ENCODE measurements at regions not wholly inside any gene's neighbourhood (a gene's known extent, or its start where the extent isn't known, plus 50 kb on each side); places are given as distances from the start of the nearest gene placed in this dataset.
"Not testable (repeated sequence)": the region's sequence is repeated elsewhere in the genome, so short reads cannot be mapped to it uniquely, and the experiment has no call there.

DNA sequence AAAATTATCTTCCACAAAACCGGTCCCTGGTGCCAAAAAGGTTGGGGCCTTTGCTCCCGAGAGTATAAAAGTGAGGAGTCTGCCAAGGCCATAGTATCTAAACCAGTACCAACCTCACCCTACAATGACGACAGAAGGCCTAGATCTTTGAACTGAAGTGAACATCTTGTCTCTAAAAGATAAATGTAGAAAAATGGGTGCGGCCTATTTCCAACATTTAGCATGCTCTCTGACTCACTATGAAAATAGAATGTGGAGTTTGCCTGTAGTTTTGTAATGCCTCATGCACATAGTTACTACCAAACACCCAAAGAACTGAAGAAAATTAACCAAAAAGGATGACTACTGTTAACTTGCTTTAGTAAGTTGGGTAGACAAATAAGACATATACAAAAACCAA, 218.4 kb downstream of the SLITRK2 start:
- Mint-ChIP-seq H3K4me3 (ENCODE audit: unreplicated experiment) (no peak overlapping the region), H3K36me3 (ENCODE audit: unreplicated experiment) (no peaks in the 10 kb centered on the region)

DNA sequence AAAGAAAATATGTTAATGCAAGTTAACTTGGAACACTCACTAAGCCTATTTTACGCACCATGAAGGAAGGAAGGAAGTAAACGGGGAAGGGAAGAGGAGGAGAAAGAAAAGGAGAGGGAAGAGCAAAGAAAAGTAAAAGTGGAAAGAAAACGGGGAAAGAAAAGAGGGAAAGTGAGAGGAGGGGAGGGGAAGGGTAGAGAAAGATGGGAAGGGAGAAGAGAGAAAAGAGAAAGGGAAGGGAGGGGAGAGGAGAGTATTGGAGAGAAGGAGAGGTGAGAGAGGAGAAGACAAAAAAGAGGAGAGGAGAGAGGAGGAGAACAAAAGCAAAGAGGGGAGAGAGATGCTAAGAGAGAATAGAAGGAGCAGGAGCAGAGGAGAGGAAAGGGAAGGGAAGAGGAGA, 224.1 kb downstream of the SLITRK2 start:
- no peaks in the 10 kb centered on the region for H3K36me3 Mint-ChIP-seq (ENCODE audit: unreplicated experiment)
- H3K4me3 Mint-ChIP-seq (ENCODE audit: unreplicated experiment): no peak overlapping the region
- H3K9me3 Mint-ChIP-seq (ENCODE audit: unreplicated experiment): peaks cover 1% of the 10 kb centered on the region
- TF ChIP-seq, protein P1, sequence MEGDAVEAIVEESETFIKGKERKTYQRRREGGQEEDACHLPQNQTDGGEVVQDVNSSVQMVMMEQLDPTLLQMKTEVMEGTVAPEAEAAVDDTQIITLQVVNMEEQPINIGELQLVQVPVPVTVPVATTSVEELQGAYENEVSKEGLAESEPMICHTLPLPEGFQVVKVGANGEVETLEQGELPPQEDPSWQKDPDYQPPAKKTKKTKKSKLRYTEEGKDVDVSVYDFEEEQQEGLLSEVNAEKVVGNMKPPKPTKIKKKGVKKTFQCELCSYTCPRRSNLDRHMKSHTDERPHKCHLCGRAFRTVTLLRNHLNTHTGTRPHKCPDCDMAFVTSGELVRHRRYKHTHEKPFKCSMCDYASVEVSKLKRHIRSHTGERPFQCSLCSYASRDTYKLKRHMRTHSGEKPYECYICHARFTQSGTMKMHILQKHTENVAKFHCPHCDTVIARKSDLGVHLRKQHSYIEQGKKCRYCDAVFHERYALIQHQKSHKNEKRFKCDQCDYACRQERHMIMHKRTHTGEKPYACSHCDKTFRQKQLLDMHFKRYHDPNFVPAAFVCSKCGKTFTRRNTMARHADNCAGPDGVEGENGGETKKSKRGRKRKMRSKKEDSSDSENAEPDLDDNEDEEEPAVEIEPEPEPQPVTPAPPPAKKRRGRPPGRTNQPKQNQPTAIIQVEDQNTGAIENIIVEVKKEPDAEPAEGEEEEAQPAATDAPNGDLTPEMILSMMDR (IDR thresholded peaks at IDR 0.05; ENCODE audit: partially characterized antibody, unreplicated experiment): no peak
- no peaks in the 10 kb centered on the region for H3K4me1 Mint-ChIP-seq (ENCODE audit: low read depth, unreplicated experiment)
- no peaks in the 10 kb centered on the region for H3K27me3 Mint-ChIP-seq (ENCODE audit: unreplicated experiment)
- H3K27ac Mint-ChIP-seq (ENCODE audit: unreplicated experiment): no peak overlapping the region
- DNase-seq: no peak

More for the DNA sequence above, 218.4 kb downstream of the SLITRK2 start:
- Mint-ChIP-seq H3K9me3 (ENCODE audit: unreplicated experiment) (peaks cover 1% of the 10 kb centered on the region), H3K4me1 (ENCODE audit: low read depth, unreplicated experiment) (no peaks in the 10 kb centered on the region), H3K27ac (ENCODE audit: unreplicated experiment) (no peak overlapping the region), H3K27me3 (ENCODE audit: unreplicated experiment) (no peaks in the 10 kb centered on the region)
- TF ChIP-seq, protein P1 (IDR thresholded peaks at IDR 0.05; ENCODE audit: partially characterized antibody, unreplicated experiment): no peak
- no peak for DNase-seq

DNA sequence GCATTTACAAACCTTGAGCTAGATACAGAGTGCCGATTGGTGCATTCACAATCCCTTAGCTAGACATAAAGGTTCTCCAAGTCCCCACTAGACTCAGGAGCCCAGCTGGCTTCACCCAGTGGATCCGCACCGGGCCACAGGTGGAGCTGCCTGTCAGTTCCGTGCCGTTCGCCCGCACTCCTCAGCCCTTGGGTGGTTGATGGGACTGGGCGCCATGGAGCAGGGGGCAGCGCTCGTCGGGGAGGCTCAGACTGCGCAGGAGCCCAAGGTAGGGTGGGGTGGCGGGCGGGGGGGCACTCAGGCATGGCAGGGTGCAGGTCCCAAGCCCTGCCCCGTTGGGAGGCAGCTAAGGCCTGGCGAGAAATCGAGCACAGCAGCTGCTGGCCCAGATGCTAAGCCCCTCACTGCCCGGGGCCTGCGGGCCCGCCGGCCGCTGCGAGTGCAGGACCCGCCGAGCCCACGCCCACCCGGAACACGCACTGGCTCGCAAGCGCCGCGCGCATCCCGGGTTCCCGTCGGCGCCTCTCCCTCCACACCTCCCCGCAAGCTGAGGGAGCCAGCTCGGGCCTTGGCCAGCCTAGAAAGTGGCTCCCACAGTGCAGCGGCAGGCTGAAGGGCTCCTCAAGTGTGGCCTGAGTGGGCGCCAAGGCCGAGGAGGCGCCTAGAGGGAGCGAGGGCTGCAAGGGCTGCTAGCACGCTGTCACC, 228.5 kb downstream of the SLITRK2 start:
- not testable (repeated sequence) for H3K4me1 Mint-ChIP-seq (ENCODE audit: low read depth, unreplicated experiment); DNase-seq; H3K27me3 Mint-ChIP-seq (ENCODE audit: unreplicated experiment); H3K4me3 Mint-ChIP-seq (ENCODE audit: unreplicated experiment); H3K36me3 Mint-ChIP-seq (ENCODE audit: unreplicated experiment); H3K27ac Mint-ChIP-seq (ENCODE audit: unreplicated experiment); H3K9me3 Mint-ChIP-seq (ENCODE audit: unreplicated experiment)

DNA sequence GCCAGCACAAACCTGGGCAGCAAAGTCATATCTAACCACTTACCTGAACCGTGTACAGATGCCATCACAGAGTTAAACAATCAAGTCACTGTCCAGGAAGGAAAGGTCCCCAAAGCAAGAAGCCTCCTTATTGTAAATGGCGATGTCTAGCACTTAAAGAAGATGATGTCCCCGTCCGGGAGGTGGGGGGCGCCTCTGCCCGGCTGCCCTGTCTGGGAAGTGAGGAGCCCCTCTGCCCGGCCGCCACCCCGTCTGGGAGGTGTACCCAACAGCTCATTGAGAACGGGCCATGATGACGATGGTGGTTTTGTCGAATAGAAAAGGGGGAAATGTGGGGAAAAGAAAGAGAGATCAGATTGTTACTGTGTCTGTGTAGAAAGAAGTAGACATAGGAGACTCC, 231.9 kb downstream of the SLITRK2 start:
- not testable (repeated sequence) for H3K9me3 Mint-ChIP-seq (ENCODE audit: unreplicated experiment); H3K36me3 Mint-ChIP-seq (ENCODE audit: unreplicated experiment); H3K4me1 Mint-ChIP-seq (ENCODE audit: low read depth, unreplicated experiment); H3K27ac Mint-ChIP-seq (ENCODE audit: unreplicated experiment); DNase-seq; H3K27me3 Mint-ChIP-seq (ENCODE audit: unreplicated experiment); H3K4me3 Mint-ChIP-seq (ENCODE audit: unreplicated experiment)

DNA sequence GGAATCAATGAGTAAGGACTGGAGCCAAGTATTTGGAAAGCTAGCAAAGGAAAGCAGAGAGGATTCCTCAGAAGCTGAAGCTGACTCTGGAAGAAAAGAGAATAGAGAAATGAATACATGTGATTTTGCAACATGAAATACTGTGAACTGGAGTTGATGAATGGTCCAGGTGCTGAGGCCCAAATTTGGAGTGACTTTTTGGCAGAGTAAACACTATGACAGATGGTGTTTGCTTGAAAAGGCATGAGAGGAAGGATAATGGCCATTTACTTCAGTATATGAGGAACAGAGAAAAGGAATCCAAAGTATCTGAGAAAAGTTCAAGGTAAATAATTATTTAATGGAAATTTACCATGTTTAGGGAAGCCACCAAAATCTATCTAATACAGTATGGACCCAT, 236.7 kb downstream of the SLITRK2 start:
- Mint-ChIP-seq H3K4me1 (ENCODE audit: low read depth, unreplicated experiment) (peaks cover 12% of the 10 kb centered on the region), H3K27me3 (ENCODE audit: unreplicated experiment) (peaks cover 3% of the 10 kb centered on the region), H3K36me3 (ENCODE audit: unreplicated experiment) (no peaks in the 10 kb centered on the region), H3K9me3 (ENCODE audit: unreplicated experiment) (no peaks in the 10 kb centered on the region), H3K4me3 (ENCODE audit: unreplicated experiment) (no peak overlapping the region), H3K27ac (ENCODE audit: unreplicated experiment) (no peak overlapping the region)
- no peak for DNase-seq
- TF ChIP-seq, protein P1 (IDR thresholded peaks at IDR 0.05; ENCODE audit: partially characterized antibody, unreplicated experiment): no peak

DNA sequence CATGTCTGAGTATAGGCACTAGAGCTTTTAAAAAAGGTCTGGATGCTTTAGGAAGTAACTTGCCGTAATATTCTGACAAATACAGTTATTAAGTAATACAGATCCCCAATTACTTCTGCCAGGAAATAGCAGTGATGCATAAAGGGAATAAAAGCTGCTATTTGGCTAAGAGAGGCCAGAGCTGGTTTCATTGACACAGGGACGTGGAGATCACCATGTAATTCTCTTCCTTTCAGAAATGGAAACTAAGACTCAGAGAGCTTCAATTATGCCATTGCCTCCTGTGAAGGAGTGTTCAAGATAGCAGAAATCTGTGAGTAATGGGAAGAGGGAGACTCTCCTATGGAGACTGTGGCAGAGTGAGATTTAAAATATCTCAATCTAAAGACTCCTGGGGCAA, 238.1 kb downstream of the SLITRK2 start:
- peaks cover 12% of the 10 kb centered on the region for H3K4me1 Mint-ChIP-seq (ENCODE audit: low read depth, unreplicated experiment)
- no peak overlapping the region for H3K27ac Mint-ChIP-seq (ENCODE audit: unreplicated experiment)
- H3K4me3 Mint-ChIP-seq (ENCODE audit: unreplicated experiment): no peak overlapping the region
- H3K9me3 Mint-ChIP-seq (ENCODE audit: unreplicated experiment): no peaks in the 10 kb centered on the region
- DNase-seq: no peak
- TF ChIP-seq, protein P1 (IDR thresholded peaks at IDR 0.05; ENCODE audit: partially characterized antibody, unreplicated experiment): no peak
- no peaks in the 10 kb centered on the region for H3K36me3 Mint-ChIP-seq (ENCODE audit: unreplicated experiment)
- peaks cover 5% of the 10 kb centered on the region for H3K27me3 Mint-ChIP-seq (ENCODE audit: unreplicated experiment)
